ENCODE measurements at regions not wholly inside any gene's neighbourhood (a gene's known extent, or its start where the extent isn't known, plus 50 kb on each side); places are given as distances from the start of the nearest gene placed in this dataset.

- no peaks in the 10 kb centered on the region for H3K27me3 ChIP-seq (replicated peaks in 1 of 2; ENCODE audit: control insufficient read depth in 2 of 2, insufficient read depth in 2 of 2, low read length in 1 of 2)
- FAIRE-seq (no peak), ATAC-seq (no peak), DNase-seq (ENCODE audit: low read depth, low spot score) (no peak)
- no peak overlapping the region for H3K4me2 ChIP-seq (ENCODE audit: control insufficient read depth, insufficient read depth)
- peaks cover 0 to 3% of the 10 kb centered on the region in 2 experiments; a peak in 2 of 4 replicates for H3K36me3 ChIP-seq (ENCODE audit: control insufficient read depth in 2 of 2, insufficient read depth in 2 of 2, low read length in 1 of 2)
- peaks cover 91% of the 10 kb centered on the region for H3K79me2 ChIP-seq (ENCODE audit: control insufficient read depth, insufficient read depth, low read length)
- POLR2A ChIA-PET, result no interaction called here
- BruUV-seq (replicated peaks), result no TSS peak
- peaks cover 17% of the 10 kb centered on the region; the same call in 1 of the 2 replicates for H4K20me1 ChIP-seq (ENCODE audit: control insufficient read depth, insufficient read depth)
- TF ChIP-seq SP1 (IDR thresholded peaks at IDR 0.05; ENCODE audit: low read depth, low read length) (no peak), RUNX3 (IDR thresholded peaks at IDR 0.05; ENCODE audit: low read length) (peak; percentile 18; the same call in 1 of the 2 replicates)
- RAD21 ChIA-PET (ENCODE audit: unreplicated experiment), result no interaction called here
- H3K27ac ChIP-seq (ENCODE audit: control insufficient read depth, insufficient read depth), result no peak overlapping the region
- intact Hi-C loops (cut with micrococcal nuclease; ENCODE audit: unreplicated experiment), result no loop called here
- H3K4me3 ChIP-seq, result no peak overlapping the region
- CTCF ChIA-PET, result interaction anchor here (2.5 kb wide), 1 partner anchor 9 kb away, joined by 8 read pairs; no protein-coding TSS in a partner anchor
- no peak overlapping the region for H2AFZ ChIP-seq (ENCODE audit: control insufficient read depth, low read depth, low read length)
- no peaks in the 10 kb centered on the region for H3K9me3 ChIP-seq (replicated peaks; ENCODE audit: control insufficient read depth, insufficient read depth, low read length)
- peaks cover 30% of the 10 kb centered on the region for H3K4me1 ChIP-seq (ENCODE audit: control insufficient read depth, insufficient read depth, low read length)
- in situ Hi-C loops (cut with MboI), result no loop called here
- H3K9ac ChIP-seq (ENCODE audit: control insufficient read depth, insufficient read depth, low read length), result no peak overlapping the region
- SMC1A ChIA-PET (ENCODE audit: uncharacterized antibody, unreplicated experiment), result interaction anchor here (0.6 to 1.1 kb wide), 2 partner anchors 9 to 11 kb away, joined by 3 to 4 read pairs; no protein-coding TSS in a partner anchor
These were observed 89.6 kb upstream of the MGAT5 start for GRCh38 chr2:134164306-134164705.

GRCh38 chr2:134167015-134167414 lies 86.9 kb upstream of the MGAT5 start:
- peak; percentile 37 for ATAC-seq
- Histone ChIP-seq H3K36me3 (ENCODE audit: control insufficient read depth in 2 of 2, insufficient read depth in 2 of 2, low read length in 1 of 2) (peaks cover 0 to 3% of the 10 kb centered on the region in 2 experiments; a peak in 2 of 4 replicates), H3K27ac (ENCODE audit: control insufficient read depth, insufficient read depth) (no peak overlapping the region), H3K4me3 (no peak overlapping the region), H3K79me2 (ENCODE audit: control insufficient read depth, insufficient read depth, low read length) (peaks cover 90% of the 10 kb centered on the region), H3K4me2 (ENCODE audit: control insufficient read depth, insufficient read depth) (no peak overlapping the region), H3K9me3 (replicated peaks; ENCODE audit: control insufficient read depth, insufficient read depth, low read length) (no peaks in the 10 kb centered on the region), H2AFZ (ENCODE audit: control insufficient read depth, low read depth, low read length) (no peak overlapping the region), H3K27me3 (replicated peaks in 1 of 2; ENCODE audit: control insufficient read depth in 2 of 2, insufficient read depth in 2 of 2, low read length in 1 of 2) (no peaks in the 10 kb centered on the region), H4K20me1 (ENCODE audit: control insufficient read depth, insufficient read depth) (0 out of 2 replicates have a peak, but pooled peaks cover 13% of the 10 kb centered on the region), H3K9ac (ENCODE audit: control insufficient read depth, insufficient read depth, low read length) (no peak overlapping the region), H3K4me1 (ENCODE audit: control insufficient read depth, insufficient read depth, low read length) (peaks cover 28% of the 10 kb centered on the region)
- no peak for DNase-seq (ENCODE audit: low read depth, low spot score)
- no peak for FAIRE-seq
- in situ Hi-C loops (cut with MboI) (no loop called here), intact Hi-C loops (cut with micrococcal nuclease; ENCODE audit: unreplicated experiment) (no loop called here)
- ChIA-PET RAD21 (ENCODE audit: unreplicated experiment) (interaction anchor here (1.2 to 1.3 kb wide), 2 partner anchors 44 to 245 kb away, joined by 3 to 5 read pairs; no protein-coding TSS in a partner anchor), SMC1A (ENCODE audit: uncharacterized antibody, unreplicated experiment) (interaction anchor here (0.5 to 4.5 kb wide), 3 partner anchors 11 to 768 kb away, joined by 3 to 20 read pairs (median 3); no protein-coding TSS in a partner anchor), CTCF (interaction anchor here (1.2 kb wide), 1 partner anchor 79 kb away, joined by 4 read pairs; no protein-coding TSS in a partner anchor), POLR2A (no interaction called here)
- WGBS (ENCODE audit: insufficient coverage, insufficient replicate concordance, low lambda C conversion rate, missing lambda C conversion rate), result 92% methylated on average over 3 of the region's 3 CpGs
- BruUV-seq (replicated peaks), result no TSS peak
- TF ChIP-seq EED (IDR thresholded peaks at IDR 0.05; ENCODE audit: low read depth) (no peak), CHD2 (IDR thresholded peaks at IDR 0.05; ENCODE audit: borderline replicate concordance, low read depth, low read length) (no peak), POU2F2 (IDR thresholded peaks at IDR 0.05; ENCODE audit: borderline replicate concordance, low read depth, low read length) (no peak), CREM (IDR thresholded peaks at IDR 0.05; ENCODE audit: low read depth) (peak; percentile 22; the same call in 1 of the 2 replicates), ETV6 (conservative IDR thresholded peaks at IDR 0.05 in 1 of 2, IDR thresholded peaks at IDR 0.05 in 1 of 2; ENCODE audit: borderline replicate concordance in 1 of 2, low read depth in 1 of 2) (no peak), NFIC (IDR thresholded peaks at IDR 0.05; ENCODE audit: low read depth, low read length) (peak; percentile 73; the same call in 1 of the 2 replicates), RB1 (IDR thresholded peaks at IDR 0.05; ENCODE audit: borderline replicate concordance) (no peak), USF2 (IDR thresholded peaks at IDR 0.05; ENCODE audit: borderline replicate concordance, low read depth, low read length) (no peak), MEF2A (IDR thresholded peaks at IDR 0.05; ENCODE audit: insufficient read depth, low read depth, low read length) (peak; percentile 68; the same call in 1 of the 2 replicates), ZNF384 (IDR thresholded peaks at IDR 0.05; ENCODE audit: borderline replicate concordance, low read depth, low read length) (no peak), JUNB (IDR thresholded peaks at IDR 0.05) (peak; percentile 71), NRF1 (conservative IDR thresholded peaks at IDR 0.05; ENCODE audit: low read depth, low read length) (no peak)

Data from GM12878 (cell line).